CD4-positive, alpha-beta T cell treated with Interleukin-17A for 1 hour (primary cell): ENCODE measurements at regions not wholly inside any gene's neighbourhood (a gene's known extent, or its start where the extent isn't known, plus 50 kb on each side); places are given as distances from the start of the nearest gene placed in this dataset.

Experiments used
- DNase-seq: peaks from one replicate; pipeline ENCODE4 v3.0.0-alpha.2; 2020

- no peak for DNase-seq
Measured at GRCh38 chr11:28863422-28863821, 755.2 kb downstream of the METTL15 start.

- DNase-seq: no peak
Measured at GRCh38 chr11:28860893-28861292, 752.7 kb downstream of the METTL15 start.

- DNase-seq: no peak
Measured at GRCh38 chr11:28858076-28858475, 749.9 kb downstream of the METTL15 start.

- DNase-seq: no peak
Measured at GRCh38 chr11:28849053-28849452, 740.9 kb downstream of the METTL15 start.

- no peak for DNase-seq
Measured at GRCh38 chr11:28842716-28843115, 734.5 kb downstream of the METTL15 start.

GRCh38 chr11:28838741-28839140 is 730.6 kb downstream of the METTL15 start:
- no peak for DNase-seq

GRCh38 chr11:28837599-28837998 is 729.4 kb downstream of the METTL15 start:
- no peak for DNase-seq

- no peak for DNase-seq
Measured at GRCh38 chr11:28836285-28837081, 728.3 kb downstream of the METTL15 start.

- DNase-seq: no peak
Measured at GRCh38 chr11:28835790-28836189, 727.6 kb downstream of the METTL15 start.

GRCh38 chr11:28835317-28835716 is 727.1 kb downstream of the METTL15 start:
- DNase-seq: no peak

- no peak for DNase-seq
Measured at GRCh38 chr11:28834877-28835276, 726.7 kb downstream of the METTL15 start.

- no peak for DNase-seq
Measured at GRCh38 chr11:28833670-28834069, 725.5 kb downstream of the METTL15 start.

- DNase-seq: no peak
Measured at GRCh38 chr11:28833169-28833568, 725.0 kb downstream of the METTL15 start.

- DNase-seq: no peak
Measured at GRCh38 chr11:28826807-28827206, 718.6 kb downstream of the METTL15 start.

GRCh38 chr11:28822576-28822975 is 714.4 kb downstream of the METTL15 start:
- no peak for DNase-seq

GRCh38 chr11:28820296-28820989 is 712.3 kb downstream of the METTL15 start:
- DNase-seq: no peak

GRCh38 chr11:28819741-28820140 is 711.6 kb downstream of the METTL15 start:
- no peak for DNase-seq

GRCh38 chr11:28815110-28815509 is 706.9 kb downstream of the METTL15 start:
- no peak for DNase-seq

GRCh38 chr11:28808771-28809170 is 700.6 kb downstream of the METTL15 start:
- no peak for DNase-seq

- no peak for DNase-seq
Measured at GRCh38 chr11:28799316-28799715, 691.1 kb downstream of the METTL15 start.

GRCh38 chr11:28798286-28798685 is 690.1 kb downstream of the METTL15 start:
- no peak for DNase-seq

GRCh38 chr11:28797536-28797935 is 689.3 kb downstream of the METTL15 start:
- DNase-seq: no peak

- no peak for DNase-seq
Measured at GRCh38 chr11:28794405-28794804, 686.2 kb downstream of the METTL15 start.

GRCh38 chr11:28793282-28793738 is 685.1 kb downstream of the METTL15 start:
- DNase-seq: no peak
